HepG2 (cell line): ENCODE measurements at regions not wholly inside any gene's neighbourhood (a gene's known extent, or its start where the extent isn't known, plus 50 kb on each side); places are given as distances from the start of the nearest gene placed in this dataset.

Experiments used
- ATAC-seq: fragments of 200-7000 bp; cut with Tn5 transposase; 3 replicates; pipeline ENCODE4 v1.9.1; 2020; ENCODE audit warnings: mild to moderate bottlenecking, moderate library complexity
- BruUV-seq: library from RNA; stranded (reverse); fragments of 400-500 nt; replicated peaks from 2 replicates; lab custom pipeline; 2021; lab: Mats Ljungman, UMichigan
- CTCF ChIA-PET: fragments of 300-600 bp; formaldehyde crosslinking; extraction: SDS; loops from one replicate; lab custom pipeline; 2021; ENCODE audit warnings: low total read pairs, inconsistent platforms, low intra/inter-chr PET ratio; lab: Yijun Ruan, JAX
- POLR2A ChIA-PET: fragments of 350-600 bp; sonication (Branson Sonifier 250); formaldehyde crosslinking; loops from one replicate; lab custom pipeline; 2020; ENCODE audit warnings: antibody characterized with exemption, inconsistent platforms; lab: Yijun Ruan, JAX
- DNase-seq: peaks from one replicate; pipeline ENCODE4 v3.0.0-alpha.2; 2015; ENCODE audit warnings: low spot score
- FAIRE-seq: peaks from 3 replicates; lab custom pipeline; 2011; peaks lifted over from hg19 to GRCh38; lab: Jason Lieb, UNC
- H2AFZ ChIP-seq: one replicate; pipeline ENCODE4 v1.6.1; 2011; ENCODE audit warnings: low read length, inconsistent platforms
- H3K27ac ChIP-seq: fragments of 300-600 bp; 3 replicates; pipeline ENCODE4 v1.8.0; 2011; ENCODE audit warnings: mixed run types, mild to moderate bottlenecking, mixed read lengths, low read length, inconsistent platforms; ENCODE audit not compliant: insufficient read depth; ENCODE audit errors: extremely low read length
- H3K27me3 ChIP-seq, 2 experiments: fragments of 200-600 bp in 1 of 2; 2 replicates in 1 of 2; 3 replicates in 1 of 2; pipeline versions ENCODE4 v1.6.0 to v1.8.0; 2011; ENCODE audit warnings: low read length in 2 of 2, mild to moderate bottlenecking in 2 of 2, moderate library complexity in 2 of 2, inconsistent platforms in 1 of 2; ENCODE audit not compliant: insufficient read depth in 2 of 2, control insufficient read depth in 1 of 2
- H3K36me3 ChIP-seq, 2 experiments: fragments of 200-600 bp in 1 of 2; replicated peaks in 1 of 2; 2 replicates in 1 of 2; 3 replicates in 1 of 2; pipeline versions ENCODE4 v1.5.1 to v1.8.0; 2011; ENCODE audit warnings: low read length in 2 of 2, inconsistent platforms in 1 of 2; ENCODE audit not compliant: insufficient read depth in 2 of 2, control insufficient read depth in 1 of 2
- H3K4me1 ChIP-seq: 2 replicates; pipeline ENCODE4 v1.5.1; 2012; ENCODE audit warnings: low read length, inconsistent platforms; ENCODE audit not compliant: insufficient read depth
- H3K4me2 ChIP-seq: 2 replicates; pipeline ENCODE4 v1.6.0; 2011; ENCODE audit warnings: low read depth, low read length, inconsistent platforms
- H3K4me3 ChIP-seq, 3 experiments: fragments of 200-600 bp in 1 of 3; sonication (generic), shearing (Covaris generic) in 1 of 3; replicated peaks in 1 of 3; 2 replicates each; pipeline ENCODE4 v1.5.1; 2011 to 2016; ENCODE audit warnings: low read length in 3 of 3, inconsistent platforms in 2 of 3, low read depth in 2 of 3, mild to moderate bottlenecking in 2 of 3, control low read depth in 1 of 3, mixed read lengths in 1 of 3; ENCODE audit not compliant: insufficient read depth in 1 of 3
- H3K79me2 ChIP-seq: one replicate; pipeline ENCODE4 v1.6.1; 2011; ENCODE audit warnings: low read length, inconsistent platforms; ENCODE audit not compliant: insufficient read depth
- H3K9ac ChIP-seq: 2 replicates; pipeline ENCODE4 v1.6.0; 2011; ENCODE audit warnings: mild to moderate bottlenecking, low read depth, low read length, inconsistent platforms; ENCODE audit not compliant: insufficient read depth
- H3K9me3 ChIP-seq: 2 replicates; pipeline ENCODE4 v1.5.1; 2012; ENCODE audit warnings: mild to moderate bottlenecking, low read length
- H4K20me1 ChIP-seq: 2 replicates; pipeline ENCODE4 v1.6.0; 2011; ENCODE audit warnings: inconsistent platforms, mild to moderate bottlenecking, low read length, moderate library complexity; ENCODE audit not compliant: insufficient read depth
- ATF5 ChIP-seq: sonication (generic); formaldehyde crosslinking; IDR thresholded peaks from 2 replicates; pipeline ENCODE4 v1.4.0; 2020; ENCODE audit warnings: mild to moderate bottlenecking, low read depth, missing genetic modification reagents
- DNMT1 ChIP-seq: sonication (generic); formaldehyde crosslinking; IDR thresholded peaks from 2 replicates; pipeline ENCODE4 v1.5.1; 2020; ENCODE audit warnings: mild to moderate bottlenecking, missing genetic modification reagents
- DRAP1 ChIP-seq: IDR thresholded peaks from 2 replicates; pipeline ENCODE4 v1.6.1; 2016; ENCODE audit warnings: missing genetic modification reagents, missing compliant biosample characterization
- HNF4G ChIP-seq, 2 experiments: sonication (generic) in 1 of 2; formaldehyde crosslinking in 1 of 2; IDR thresholded peaks; 2 replicates each; pipeline versions ENCODE4 v1.4.0 to v1.6.1; 2011 to 2020; ENCODE audit warnings: borderline replicate concordance in 2 of 2, low read depth in 2 of 2, mild to moderate bottlenecking in 2 of 2, low read length in 1 of 2, missing genetic modification reagents in 1 of 2, moderate library complexity in 1 of 2
- KLF12 ChIP-seq: sonication (generic); formaldehyde crosslinking; IDR thresholded peaks from 2 replicates; pipeline ENCODE4 v1.4.0; 2020; ENCODE audit warnings: missing genetic modification reagents, borderline replicate concordance
- NR3C1 ChIP-seq: sonication (generic); formaldehyde crosslinking; IDR thresholded peaks from 2 replicates; pipeline ENCODE4 v1.4.0; 2020; ENCODE audit warnings: missing genetic modification reagents
- RAD51 ChIP-seq: fragments of 450-650 bp; IDR thresholded peaks from 2 replicates; pipeline ENCODE4 v1.6.1; 2016; ENCODE audit warnings: borderline replicate concordance
- REST ChIP-seq, 2 experiments: IDR thresholded peaks; 2 replicates each; pipeline ENCODE4 v1.6.1; 2011 to 2012; ENCODE audit warnings: low read length in 2 of 2, borderline replicate concordance in 1 of 2, low read depth in 1 of 2, mild to moderate bottlenecking in 1 of 2, moderate library complexity in 1 of 2
- ZBTB38 ChIP-seq: sonication (generic); formaldehyde crosslinking; IDR thresholded peaks from 2 replicates; pipeline ENCODE4 v1.5.1; 2020; ENCODE audit warnings: mild to moderate bottlenecking, missing genetic modification reagents
- ZBTB46 ChIP-seq: sonication (generic); formaldehyde crosslinking; IDR thresholded peaks from 2 replicates; pipeline ENCODE4 v1.4.0; 2020; ENCODE audit warnings: mild to moderate bottlenecking, missing genetic modification reagents, borderline replicate concordance
- ZNF18 ChIP-seq: sonication (generic); formaldehyde crosslinking; IDR thresholded peaks from 2 replicates; pipeline ENCODE4 v1.8.0; 2022; ENCODE audit warnings: mild to moderate bottlenecking, missing genetic modification reagents; ENCODE audit not compliant: insufficient replicate concordance
- ZNF460 ChIP-seq: sonication (generic); formaldehyde crosslinking; IDR thresholded peaks from 2 replicates; pipeline ENCODE4 v1.5.1; 2020; ENCODE audit warnings: missing genetic modification reagents, mild to moderate bottlenecking, borderline replicate concordance
- ZNF792 ChIP-seq: IDR thresholded peaks from 2 replicates; pipeline ENCODE4 v1.6.1; 2016
- WGBS: methylation state at CpG from one replicate; pipeline ENCODE4 v1.1.6; 2017; ENCODE audit warnings: low lambda C conversion rate; 5-methylcytosine and 5-hydroxymethylcytosine counted together
- in situ Hi-C: cut with HindIII; loops from 2 replicates; pipeline ENCODE4 v1.10.0; 2017; ENCODE audit warnings: low pct_unique_long_range_greater_than_20kb; ENCODE audit not compliant: extremely low pct_ligation_motif_present
- intact Hi-C: fragments of 100-400 bp; cut with micrococcal nuclease; formaldehyde crosslinking; loops from one replicate; pipeline ENCODE4 v1.10.0; 2022; ENCODE audit not compliant: unreplicated experiment
- TF ChIP-seq, protein P1 (sequence below): sonication (generic); formaldehyde crosslinking; conservative IDR thresholded peaks from 2 replicates; pipeline ENCODE4 v1.4.0; 2020; ENCODE audit warnings: missing genetic modification reagents

DNA sequence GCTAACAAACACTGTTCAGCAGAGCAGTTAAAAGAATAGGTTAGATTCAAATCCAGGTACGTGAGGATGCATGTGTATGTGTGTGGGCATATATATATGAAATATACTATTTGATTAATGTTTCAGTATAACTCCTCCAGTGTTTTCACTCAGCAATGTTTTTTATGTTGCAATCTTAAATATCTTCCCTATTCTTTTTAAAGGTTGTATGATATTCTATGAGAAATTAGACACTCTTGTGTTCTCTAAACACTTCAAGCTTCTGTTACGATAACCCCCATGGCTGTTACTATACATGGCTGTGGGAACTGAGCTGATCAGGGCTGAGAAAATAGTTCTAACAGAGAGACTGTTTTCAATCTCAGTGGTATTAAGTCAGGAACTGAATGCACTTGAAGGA, 421.0 kb downstream of the CBLN4 start:
- no peak overlapping the region for H3K4me3 ChIP-seq
- H3K36me3 ChIP-seq: no peaks in the 10 kb centered on the region
- no TSS peak for BruUV-seq
- FAIRE-seq (no peak), ATAC-seq (no peak), DNase-seq (no peak)
- no peaks in the 10 kb centered on the region for H3K27me3 ChIP-seq
- H3K4me1 ChIP-seq: no peaks in the 10 kb centered on the region
- CTCF ChIA-PET: no interaction called here
- no peak overlapping the region for H3K4me2 ChIP-seq
- in situ Hi-C loops (no loop called here), intact Hi-C loops (no loop called here)
- no peak overlapping the region for H3K27ac ChIP-seq
- peaks cover 89% of the 10 kb centered on the region for H3K9me3 ChIP-seq
- no peaks in the 10 kb centered on the region for H4K20me1 ChIP-seq
- H2AFZ ChIP-seq: no peak overlapping the region
- WGBS: 11% methylated on average over 2 of the region's 2 CpGs
- POLR2A ChIA-PET: no interaction called here
- no peaks in the 10 kb centered on the region for H3K79me2 ChIP-seq
- no peak overlapping the region for H3K9ac ChIP-seq
- no peak for TF ChIP-seq ZNF792 (CRISPR knock-in tag)
- TF ChIP-seq ZNF460: no peak
- no peak for TF ChIP-seq KLF12 (CRISPR knock-in tag)
- no peak for TF ChIP-seq RAD51
- TF ChIP-seq REST (IDR thresholded peaks at IDR 0.05; ENCODE audit: borderline replicate concordance in 1 of 2, low read depth in 1 of 2, low read length in 2 of 2): no peak
- TF ChIP-seq ZBTB46 (CRISPR knock-in tag): no peak
- no peak for TF ChIP-seq HNF4G (IDR thresholded peaks at IDR 0.05; ENCODE audit: borderline replicate concordance, low read depth, low read length)
- TF ChIP-seq HNF4G (CRISPR knock-in tag; IDR thresholded peaks at IDR 0.05; ENCODE audit: borderline replicate concordance, low read depth): no peak
- TF ChIP-seq DNMT1 (CRISPR knock-in tag): no peak
- TF ChIP-seq DRAP1 (CRISPR knock-in tag): no peak
- TF ChIP-seq ATF5 (CRISPR knock-in tag): no peak
- TF ChIP-seq, protein P1, sequence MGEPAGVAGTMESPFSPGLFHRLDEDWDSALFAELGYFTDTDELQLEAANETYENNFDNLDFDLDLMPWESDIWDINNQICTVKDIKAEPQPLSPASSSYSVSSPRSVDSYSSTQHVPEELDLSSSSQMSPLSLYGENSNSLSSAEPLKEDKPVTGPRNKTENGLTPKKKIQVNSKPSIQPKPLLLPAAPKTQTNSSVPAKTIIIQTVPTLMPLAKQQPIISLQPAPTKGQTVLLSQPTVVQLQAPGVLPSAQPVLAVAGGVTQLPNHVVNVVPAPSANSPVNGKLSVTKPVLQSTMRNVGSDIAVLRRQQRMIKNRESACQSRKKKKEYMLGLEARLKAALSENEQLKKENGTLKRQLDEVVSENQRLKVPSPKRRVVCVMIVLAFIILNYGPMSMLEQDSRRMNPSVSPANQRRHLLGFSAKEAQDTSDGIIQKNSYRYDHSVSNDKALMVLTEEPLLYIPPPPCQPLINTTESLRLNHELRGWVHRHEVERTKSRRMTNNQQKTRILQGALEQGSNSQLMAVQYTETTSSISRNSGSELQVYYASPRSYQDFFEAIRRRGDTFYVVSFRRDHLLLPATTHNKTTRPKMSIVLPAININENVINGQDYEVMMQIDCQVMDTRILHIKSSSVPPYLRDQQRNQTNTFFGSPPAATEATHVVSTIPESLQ (CRISPR knock-in tag): no peak
- TF ChIP-seq NR3C1 (CRISPR knock-in tag): no peak
- TF ChIP-seq ZNF18 (CRISPR knock-in tag): no peak
- TF ChIP-seq ZBTB38 (CRISPR knock-in tag): no peak
